ENCODE measurements at regions not wholly inside any gene's neighbourhood (a gene's known extent, or its start where the extent isn't known, plus 50 kb on each side); places are given as distances from the start of the nearest gene placed in this dataset.

- H2AFZ ChIP-seq (ENCODE audit: low read depth, low read length, poor library complexity, severe bottlenecking): no peak overlapping the region
- H3K27ac ChIP-seq (ENCODE audit: low read depth, low read length): no peak overlapping the region
- DNase-seq (ENCODE audit: low read depth, low spot score) (no peak), ATAC-seq (no peak)
- no peaks in the 10 kb centered on the region for H3K36me3 ChIP-seq (ENCODE audit: control insufficient read depth in 1 of 2, insufficient read depth in 2 of 2, low read length in 2 of 2)
- intact Hi-C loops (cut with micrococcal nuclease): no loop called here
- POLR2A ChIA-PET: no interaction called here
- H3K9me3 ChIP-seq (ENCODE audit: control insufficient read depth in 1 of 2, insufficient read depth in 1 of 2, low read depth in 1 of 2, low read length in 2 of 2): no peaks in the 10 kb centered on the region
- no peak overlapping the region for H3K4me2 ChIP-seq (ENCODE audit: low read length)
- RAD21 ChIA-PET (ENCODE audit: low non-redundant PET in 1 of 2, low total read pairs in 2 of 2, uncharacterized antibody in 2 of 2, unreplicated experiment in 2 of 2): no interaction called here
- no TSS peak for BruUV-seq (replicated peaks)
- no peaks in the 10 kb centered on the region for H3K27me3 ChIP-seq (ENCODE audit: insufficient read depth, low read length)
- no peaks in the 10 kb centered on the region for H3K9me2 ChIP-seq (ENCODE audit: insufficient read depth)
- no peaks in the 10 kb centered on the region for H3K79me2 ChIP-seq (ENCODE audit: insufficient read depth, low read length)
- no peak overlapping the region for H3K9ac ChIP-seq (ENCODE audit: low read length)
- CTCF ChIA-PET: no interaction called here
- H3K4me1 ChIP-seq (ENCODE audit: control insufficient read depth in 1 of 2, insufficient read depth in 2 of 2, low read length in 2 of 2): no peaks in the 10 kb centered on the region
- no peaks in the 10 kb centered on the region for H4K20me1 ChIP-seq (ENCODE audit: insufficient read depth)
- H3K4me3 ChIP-seq (replicated peaks in 1 of 2; ENCODE audit: low read depth in 1 of 2, low read length in 2 of 2): no peak overlapping the region
- TF ChIP-seq CTCF (IDR thresholded peaks at IDR 0.05 in 2 of 3, conservative IDR thresholded peaks at IDR 0.05 in 1 of 3; ENCODE audit: borderline replicate concordance in 1 of 3, insufficient read depth in 1 of 3, low read depth in 2 of 3, low read length in 2 of 3): no peak
Observed at GRCh38 chr4:152000518-152000917, 239.7 kb upstream of the GATB start.

- no peak for ATAC-seq
- Histone ChIP-seq H3K4me3 (replicated peaks in 1 of 2; ENCODE audit: low read depth in 1 of 2, low read length in 2 of 2) (no peak overlapping the region), H4K20me1 (ENCODE audit: insufficient read depth) (no peaks in the 10 kb centered on the region), H3K9me2 (ENCODE audit: insufficient read depth) (no peaks in the 10 kb centered on the region), H3K9ac (ENCODE audit: low read length) (no peak overlapping the region), H3K36me3 (ENCODE audit: control insufficient read depth in 1 of 2, insufficient read depth in 2 of 2, low read length in 2 of 2) (no peaks in the 10 kb centered on the region), H3K27ac (ENCODE audit: low read depth, low read length) (no peak overlapping the region), H3K9me3 (ENCODE audit: control insufficient read depth in 1 of 2, insufficient read depth in 1 of 2, low read depth in 1 of 2, low read length in 2 of 2) (no peaks in the 10 kb centered on the region), H2AFZ (ENCODE audit: low read depth, low read length, poor library complexity, severe bottlenecking) (no peak overlapping the region), H3K4me2 (ENCODE audit: low read length) (no peak overlapping the region), H3K79me2 (ENCODE audit: insufficient read depth, low read length) (no peaks in the 10 kb centered on the region), H3K4me1 (ENCODE audit: control insufficient read depth in 1 of 2, insufficient read depth in 2 of 2, low read length in 2 of 2) (no peaks in the 10 kb centered on the region), H3K27me3 (ENCODE audit: insufficient read depth, low read length) (no peaks in the 10 kb centered on the region)
- ChIA-PET POLR2A (no interaction called here), CTCF (no interaction called here), RAD21 (ENCODE audit: low non-redundant PET in 1 of 2, low total read pairs in 2 of 2, uncharacterized antibody in 2 of 2, unreplicated experiment in 2 of 2) (no interaction called here)
- intact Hi-C loops (cut with micrococcal nuclease): no loop called here
- DNase-seq (ENCODE audit: low read depth, low spot score): no peak
- no TSS peak for BruUV-seq (replicated peaks)
- TF ChIP-seq ZBTB33 (IDR thresholded peaks at IDR 0.05; ENCODE audit: extremely low read depth, insufficient replicate concordance, low read length): no peak
- TF ChIP-seq EZH2 (IDR thresholded peaks at IDR 0.05): no peak
- no peak for TF ChIP-seq FOSL1 (IDR thresholded peaks at IDR 0.05; ENCODE audit: low read depth)
- no peak for TF ChIP-seq POLR2A (IDR thresholded peaks at IDR 0.05; ENCODE audit: borderline replicate concordance, extremely low read depth, insufficient read depth, insufficient read length)
- no peak for TF ChIP-seq SP1 (IDR thresholded peaks at IDR 0.05; ENCODE audit: low read depth)
- TF ChIP-seq SRF (IDR thresholded peaks at IDR 0.05; ENCODE audit: low read depth): no peak
- TF ChIP-seq ZNF274 (IDR thresholded peaks at IDR 0.05; ENCODE audit: low read depth, low read length): no peak
- no peak for TF ChIP-seq CTCF (IDR thresholded peaks at IDR 0.05 in 2 of 3, conservative IDR thresholded peaks at IDR 0.05 in 1 of 3; ENCODE audit: borderline replicate concordance in 1 of 3, insufficient read depth in 1 of 3, low read depth in 2 of 3, low read length in 2 of 3)
- no peak for TF ChIP-seq TCF7L2 (IDR thresholded peaks at IDR 0.05; ENCODE audit: borderline replicate concordance, extremely low read depth, insufficient read depth, insufficient read length)
- TF ChIP-seq ELF1 (IDR thresholded peaks at IDR 0.05; ENCODE audit: borderline replicate concordance, low read depth): no peak
- no peak for TF ChIP-seq ATF3 (IDR thresholded peaks at IDR 0.05)
- no peak for TF ChIP-seq EZH2phosphoT487 (IDR thresholded peaks at IDR 0.05; ENCODE audit: borderline replicate concordance)
- no peak for TF ChIP-seq YY1 (IDR thresholded peaks at IDR 0.05; ENCODE audit: extremely low read depth, insufficient replicate concordance, low read depth, low read length)
- no peak for TF ChIP-seq ZFX (IDR thresholded peaks at IDR 0.05)
- no peak for TF ChIP-seq CEBPB (IDR thresholded peaks at IDR 0.05; ENCODE audit: low read depth)
Observed at GRCh38 chr4:151998723-151999122, 237.9 kb upstream of the GATB start.
